PFSK-1 (cell line): ENCODE measurements at regions not wholly inside any gene's neighbourhood (a gene's known extent, or its start where the extent isn't known, plus 50 kb on each side); places are given as distances from the start of the nearest gene placed in this dataset.

Source experiments
- FOXP2 ChIP-seq: optimal IDR thresholded peaks from 2 replicates; pipeline ENCODE3; 2011; ENCODE audit warnings: borderline replicate concordance, control low read depth, inconsistent platforms; ENCODE audit not compliant: insufficient read depth; ENCODE audit errors: extremely low read length, extremely low read depth
- POLR2AphosphoS5 ChIP-seq: IDR thresholded peaks from 2 replicates; pipeline ENCODE4 v1.6.1; 2012; ENCODE audit warnings: low read depth, mild to moderate bottlenecking, control low read depth, low read length, moderate library complexity
- SIN3A ChIP-seq: IDR thresholded peaks from 2 replicates; pipeline ENCODE4 v1.6.1; 2012; ENCODE audit warnings: mild to moderate bottlenecking, low read length, moderate library complexity, borderline replicate concordance; ENCODE audit not compliant: insufficient read depth
- TAF1 ChIP-seq: IDR thresholded peaks from 2 replicates; pipeline ENCODE4 v1.6.1; 2012; ENCODE audit warnings: low read length, control low read depth, borderline replicate concordance; ENCODE audit not compliant: insufficient read depth
- TF ChIP-seq, protein P1 (sequence below), 2 experiments: IDR thresholded peaks; 2 replicates each; pipeline versions ENCODE4 v1.6.1 to v1.8.0; 2011 to 2012; ENCODE audit warnings: low read depth in 2 of 2, low read length in 2 of 2, control low read depth in 1 of 2, inconsistent platforms in 1 of 2, mild to moderate bottlenecking in 1 of 2, moderate library complexity in 1 of 2; ENCODE audit not compliant: insufficient read depth in 1 of 2

DNA sequence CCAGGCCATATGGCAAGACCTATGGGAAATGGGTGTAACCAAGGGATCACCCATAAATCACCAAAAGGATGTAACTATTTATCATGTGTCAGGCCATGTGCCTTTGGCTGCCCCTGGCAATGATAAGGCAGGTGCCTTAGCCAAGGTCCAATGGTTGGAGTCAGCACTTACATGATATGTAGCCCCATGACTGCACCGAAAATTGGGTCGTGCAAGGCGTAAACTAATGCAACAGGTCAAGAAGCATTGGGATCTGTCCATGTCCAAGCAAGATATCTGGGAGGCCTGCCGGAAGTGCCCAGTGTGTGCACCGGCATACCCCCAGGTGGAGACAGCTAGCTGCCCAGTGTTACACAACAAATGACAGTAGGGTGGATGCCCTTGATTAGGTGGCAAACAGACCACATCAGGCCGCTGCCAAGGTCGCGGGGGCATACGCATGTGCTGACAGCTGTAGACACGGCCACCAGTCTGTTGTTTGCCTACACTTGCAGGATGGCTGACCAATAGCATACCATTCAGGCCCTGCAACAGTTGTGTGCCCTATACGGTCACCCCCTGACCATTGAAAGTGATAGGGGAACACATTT lies 698.2 kb upstream of the AGA start:
- TF ChIP-seq, protein P1, sequence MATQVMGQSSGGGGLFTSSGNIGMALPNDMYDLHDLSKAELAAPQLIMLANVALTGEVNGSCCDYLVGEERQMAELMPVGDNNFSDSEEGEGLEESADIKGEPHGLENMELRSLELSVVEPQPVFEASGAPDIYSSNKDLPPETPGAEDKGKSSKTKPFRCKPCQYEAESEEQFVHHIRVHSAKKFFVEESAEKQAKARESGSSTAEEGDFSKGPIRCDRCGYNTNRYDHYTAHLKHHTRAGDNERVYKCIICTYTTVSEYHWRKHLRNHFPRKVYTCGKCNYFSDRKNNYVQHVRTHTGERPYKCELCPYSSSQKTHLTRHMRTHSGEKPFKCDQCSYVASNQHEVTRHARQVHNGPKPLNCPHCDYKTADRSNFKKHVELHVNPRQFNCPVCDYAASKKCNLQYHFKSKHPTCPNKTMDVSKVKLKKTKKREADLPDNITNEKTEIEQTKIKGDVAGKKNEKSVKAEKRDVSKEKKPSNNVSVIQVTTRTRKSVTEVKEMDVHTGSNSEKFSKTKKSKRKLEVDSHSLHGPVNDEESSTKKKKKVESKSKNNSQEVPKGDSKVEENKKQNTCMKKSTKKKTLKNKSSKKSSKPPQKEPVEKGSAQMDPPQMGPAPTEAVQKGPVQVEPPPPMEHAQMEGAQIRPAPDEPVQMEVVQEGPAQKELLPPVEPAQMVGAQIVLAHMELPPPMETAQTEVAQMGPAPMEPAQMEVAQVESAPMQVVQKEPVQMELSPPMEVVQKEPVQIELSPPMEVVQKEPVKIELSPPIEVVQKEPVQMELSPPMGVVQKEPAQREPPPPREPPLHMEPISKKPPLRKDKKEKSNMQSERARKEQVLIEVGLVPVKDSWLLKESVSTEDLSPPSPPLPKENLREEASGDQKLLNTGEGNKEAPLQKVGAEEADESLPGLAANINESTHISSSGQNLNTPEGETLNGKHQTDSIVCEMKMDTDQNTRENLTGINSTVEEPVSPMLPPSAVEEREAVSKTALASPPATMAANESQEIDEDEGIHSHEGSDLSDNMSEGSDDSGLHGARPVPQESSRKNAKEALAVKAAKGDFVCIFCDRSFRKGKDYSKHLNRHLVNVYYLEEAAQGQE (IDR thresholded peaks at IDR 0.05; ENCODE audit: insufficient read depth in 1 of 2, low read depth in 2 of 2, low read length in 2 of 2) = no peak
- TF ChIP-seq SIN3A (no peak), FOXP2 (no peak), TAF1 (no peak), POLR2AphosphoS5 (no peak)

DNA sequence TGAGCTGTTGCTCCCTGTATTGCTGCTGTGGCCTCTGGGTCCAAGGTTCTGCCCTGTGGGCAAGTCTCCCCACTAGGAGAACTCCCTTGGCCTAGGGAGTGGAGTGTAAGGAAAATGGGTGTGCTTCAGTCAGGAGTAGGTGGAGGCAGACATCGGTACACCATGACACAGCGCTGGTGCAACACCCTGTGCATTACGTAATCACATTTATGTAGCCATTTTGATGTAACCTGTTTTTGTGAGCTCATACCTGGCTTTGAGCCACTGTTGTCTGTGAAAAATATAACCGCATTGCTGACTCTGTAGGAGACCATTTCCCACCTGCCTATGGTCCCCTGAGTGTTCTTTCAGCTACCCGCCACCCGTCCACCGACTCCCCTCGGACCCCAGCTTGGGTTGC lies 700.5 kb upstream of the AGA start:
- TF ChIP-seq TAF1 (no peak), FOXP2 (no peak), SIN3A (no peak), POLR2AphosphoS5 (no peak)
- TF ChIP-seq, protein P1 (IDR thresholded peaks at IDR 0.05; ENCODE audit: insufficient read depth in 1 of 2, low read depth in 2 of 2, low read length in 2 of 2) = no peak

GRCh38 chr4:178148106-178148505 lies 705.9 kb upstream of the AGA start:
- no peak for TF ChIP-seq FOXP2
- TF ChIP-seq, protein P1 (IDR thresholded peaks at IDR 0.05; ENCODE audit: insufficient read depth in 1 of 2, low read depth in 2 of 2, low read length in 2 of 2) = no peak
- TF ChIP-seq POLR2AphosphoS5 = no peak

DNA sequence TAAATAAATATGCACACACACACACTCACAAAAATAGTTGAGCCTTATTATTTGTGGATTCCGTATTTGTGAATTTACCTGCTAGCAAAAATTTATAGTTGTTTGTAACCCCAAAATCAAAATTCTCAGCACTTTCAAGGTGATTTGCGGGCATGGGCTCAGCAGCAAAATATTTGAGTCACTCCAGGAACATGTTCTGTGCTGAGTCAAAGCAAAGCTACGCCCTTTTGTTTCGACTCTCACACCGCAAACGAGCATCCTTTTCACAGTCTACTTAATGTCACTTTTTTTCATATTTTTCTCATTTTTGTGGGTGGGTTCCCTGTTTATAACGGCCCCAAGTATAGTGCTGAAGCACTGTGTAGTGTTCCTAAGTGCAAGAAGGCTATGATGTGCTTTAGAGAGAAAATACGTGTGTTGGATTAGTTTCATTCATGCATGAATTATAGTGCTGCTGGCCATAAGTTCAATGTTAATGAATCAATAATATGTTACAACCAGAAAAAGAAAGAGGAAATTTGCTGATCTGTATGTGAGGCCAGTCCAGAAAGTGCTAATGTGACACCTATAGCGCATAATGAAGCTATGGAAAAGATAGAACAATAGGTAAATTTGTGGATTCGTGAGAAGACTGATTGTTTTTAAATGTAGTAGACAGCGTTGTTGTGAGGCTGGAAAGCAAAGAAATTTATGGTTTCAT lies 723.2 kb upstream of the AGA start:
- TF ChIP-seq SIN3A = no peak
- TF ChIP-seq POLR2AphosphoS5 = no peak
- no peak for TF ChIP-seq FOXP2
- TF ChIP-seq, protein P1 (IDR thresholded peaks at IDR 0.05; ENCODE audit: insufficient read depth in 1 of 2, low read depth in 2 of 2, low read length in 2 of 2) = no peak
- no peak for TF ChIP-seq TAF1
